HCT116 (cell line): ENCODE measurements at regions not wholly inside any gene's neighbourhood (a gene's known extent, or its start where the extent isn't known, plus 50 kb on each side); places are given as distances from the start of the nearest gene placed in this dataset.

Experiments
- EGR1 ChIP-seq: IDR thresholded peaks from 2 replicates; pipeline ENCODE4 v1.6.1; 2012; ENCODE audit warnings: low read depth
- POLR2A ChIP-seq: IDR thresholded peaks from 2 replicates; pipeline ENCODE4 v1.7.0; 2011; ENCODE audit warnings: borderline replicate concordance; ENCODE audit not compliant: insufficient read depth, insufficient read length; ENCODE audit errors: extremely low read depth
- SIN3A ChIP-seq: IDR thresholded peaks from 2 replicates; pipeline ENCODE4 v1.6.1; 2012; ENCODE audit warnings: low read depth
- SRF ChIP-seq: IDR thresholded peaks from 2 replicates; pipeline ENCODE4 v1.6.1; 2012; ENCODE audit warnings: low read depth
- TF ChIP-seq, protein P1 (sequence below), 3 experiments: fragments of 200-600 bp in 1 of 3; sonication (generic) in 1 of 3; IDR thresholded peaks in 2 of 3; conservative IDR thresholded peaks in 1 of 3; 2 replicates each; pipeline ENCODE4 v1.5.1; 2012 to 2017; ENCODE audit warnings: low read depth in 2 of 3, low read length in 2 of 3, antibody characterized with exemption in 1 of 3, borderline replicate concordance in 1 of 3, control low read depth in 1 of 3, mild to moderate bottlenecking in 1 of 3, mixed read lengths in 1 of 3, mixed run types in 1 of 3, moderate library complexity in 1 of 3; ENCODE audit not compliant: insufficient read depth in 1 of 3
- TF ChIP-seq, protein P2 (sequence below): IDR thresholded peaks from 2 replicates; pipeline ENCODE4 v1.6.1; 2012

DNA sequence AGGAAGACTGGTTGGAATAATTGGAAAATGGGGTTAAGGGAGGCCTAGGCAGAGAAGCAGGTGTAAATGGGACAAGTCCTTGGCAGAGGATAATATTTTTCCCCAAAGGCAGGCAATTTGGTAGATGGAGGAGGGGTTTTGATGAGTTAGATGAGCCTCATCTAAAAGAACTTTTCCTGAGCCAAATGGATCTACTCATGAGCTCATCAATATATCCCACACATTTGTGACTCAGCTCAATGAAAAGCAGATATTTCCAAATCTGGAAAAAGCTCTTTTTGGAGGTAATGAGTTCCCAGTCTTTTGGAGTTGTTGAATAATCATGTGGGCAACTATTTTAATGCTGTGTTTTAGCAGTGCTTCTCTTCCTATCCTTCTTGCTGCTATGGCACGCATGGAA, 685.5 kb upstream of the CITED2 start:
- TF ChIP-seq, protein P1, sequence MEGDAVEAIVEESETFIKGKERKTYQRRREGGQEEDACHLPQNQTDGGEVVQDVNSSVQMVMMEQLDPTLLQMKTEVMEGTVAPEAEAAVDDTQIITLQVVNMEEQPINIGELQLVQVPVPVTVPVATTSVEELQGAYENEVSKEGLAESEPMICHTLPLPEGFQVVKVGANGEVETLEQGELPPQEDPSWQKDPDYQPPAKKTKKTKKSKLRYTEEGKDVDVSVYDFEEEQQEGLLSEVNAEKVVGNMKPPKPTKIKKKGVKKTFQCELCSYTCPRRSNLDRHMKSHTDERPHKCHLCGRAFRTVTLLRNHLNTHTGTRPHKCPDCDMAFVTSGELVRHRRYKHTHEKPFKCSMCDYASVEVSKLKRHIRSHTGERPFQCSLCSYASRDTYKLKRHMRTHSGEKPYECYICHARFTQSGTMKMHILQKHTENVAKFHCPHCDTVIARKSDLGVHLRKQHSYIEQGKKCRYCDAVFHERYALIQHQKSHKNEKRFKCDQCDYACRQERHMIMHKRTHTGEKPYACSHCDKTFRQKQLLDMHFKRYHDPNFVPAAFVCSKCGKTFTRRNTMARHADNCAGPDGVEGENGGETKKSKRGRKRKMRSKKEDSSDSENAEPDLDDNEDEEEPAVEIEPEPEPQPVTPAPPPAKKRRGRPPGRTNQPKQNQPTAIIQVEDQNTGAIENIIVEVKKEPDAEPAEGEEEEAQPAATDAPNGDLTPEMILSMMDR (IDR thresholded peaks at IDR 0.05 in 2 of 3, conservative IDR thresholded peaks at IDR 0.05 in 1 of 3; ENCODE audit: borderline replicate concordance in 1 of 3, insufficient read depth in 1 of 3, low read depth in 2 of 3, low read length in 2 of 3), result no peak
- TF ChIP-seq SRF, result no peak
- no peak for TF ChIP-seq SIN3A
- TF ChIP-seq, protein P2, sequence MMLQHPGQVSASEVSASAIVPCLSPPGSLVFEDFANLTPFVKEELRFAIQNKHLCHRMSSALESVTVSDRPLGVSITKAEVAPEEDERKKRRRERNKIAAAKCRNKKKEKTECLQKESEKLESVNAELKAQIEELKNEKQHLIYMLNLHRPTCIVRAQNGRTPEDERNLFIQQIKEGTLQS, result no peak
- TF ChIP-seq EGR1, result no peak
- TF ChIP-seq POLR2A, result no peak
